GOT3 (cell line): ENCODE measurements at regions not wholly inside any gene's neighbourhood (a gene's known extent, or its start where the extent isn't known, plus 50 kb on each side); places are given as distances from the start of the nearest gene placed in this dataset.

Source experiments
- DNase-seq: peaks from one replicate; lab custom pipeline; 2025; ENCODE audit warnings: mixed read lengths; lab: John Stamatoyannopoulos, UW

DNA sequence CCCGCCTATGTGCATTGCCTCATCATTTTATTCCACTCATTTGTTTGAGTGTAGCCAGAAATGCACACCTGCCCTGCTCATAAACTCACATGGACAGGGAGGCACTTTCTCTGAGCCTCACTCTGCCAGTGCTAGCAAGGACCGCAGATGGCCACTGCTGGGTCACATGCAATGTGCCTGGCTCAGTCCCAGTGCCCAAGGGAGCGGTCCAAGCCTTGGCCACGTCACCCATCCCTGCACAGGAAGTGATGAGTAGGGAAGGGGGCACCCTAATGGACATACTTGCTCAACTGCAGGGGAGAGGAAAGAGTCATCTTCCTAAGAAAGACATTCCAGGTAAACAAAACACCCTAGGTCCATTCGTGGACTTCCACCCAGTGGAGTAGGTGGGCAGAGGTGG is 630.9 kb downstream of the IRX1 start:
- no peak for DNase-seq

GRCh38 chr5:4228708-4229107 is 633.1 kb downstream of the IRX1 start:
- no peak for DNase-seq

- no peak for DNase-seq
Measured at GRCh38 chr5:4229414-4230292, 634.0 kb downstream of the IRX1 start.

DNA sequence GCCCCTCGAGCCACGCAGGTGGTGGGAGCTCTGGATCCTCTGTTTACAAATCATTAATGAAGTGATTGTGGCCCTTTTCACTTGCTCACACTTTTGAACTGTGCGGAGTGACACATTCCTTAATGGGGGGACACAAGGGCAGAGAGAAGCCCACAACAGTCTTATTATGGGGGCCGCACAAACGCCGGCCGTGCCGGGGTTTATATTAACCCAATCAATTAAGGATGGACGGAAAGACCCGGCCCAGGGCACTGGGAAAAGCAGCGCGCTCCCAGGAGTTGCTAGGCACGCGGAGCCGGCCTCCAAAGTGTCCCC is 634.8 kb downstream of the IRX1 start:
- DNase-seq, result no peak

GRCh38 chr5:4230786-4231641 is 635.4 kb downstream of the IRX1 start:
- DNase-seq, result no peak

DNA sequence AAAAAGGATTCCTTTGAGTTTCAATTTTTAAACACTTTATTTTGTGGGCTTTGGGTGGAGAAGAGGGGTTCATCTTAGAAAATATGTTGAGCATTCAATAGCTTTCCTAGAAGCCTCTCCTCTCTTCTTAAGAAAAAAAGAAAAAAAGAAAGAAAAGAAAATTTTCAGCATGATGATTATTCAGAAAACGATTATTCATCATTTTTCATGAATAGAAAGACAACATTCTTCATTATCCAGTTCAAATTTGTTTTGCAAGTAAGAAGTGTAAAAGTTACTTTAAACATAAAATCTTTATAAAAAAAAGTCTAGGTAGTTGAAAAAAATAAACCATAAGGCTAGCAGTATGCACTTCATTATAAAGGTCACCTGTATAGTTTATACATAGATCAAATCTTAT is 636.5 kb downstream of the IRX1 start:
- no peak for DNase-seq

DNA sequence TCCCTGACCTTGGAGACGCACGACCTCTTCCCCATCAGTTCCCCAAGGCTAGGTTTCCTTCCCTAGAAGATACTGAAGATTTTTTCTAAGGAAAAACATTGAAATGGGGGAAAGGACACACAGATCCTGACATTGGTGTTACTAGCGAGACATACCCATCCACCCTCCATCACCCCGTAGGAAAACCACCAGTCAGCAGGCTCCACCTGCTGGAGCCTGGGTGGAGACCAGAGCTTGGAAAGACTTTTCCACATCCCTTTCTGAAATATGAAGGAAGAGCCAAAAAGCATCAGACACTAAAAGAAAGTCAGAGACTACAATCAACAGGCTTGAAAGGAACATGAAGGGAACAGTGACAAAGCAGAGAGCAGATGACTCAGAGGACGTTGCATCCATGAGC is 638.0 kb downstream of the IRX1 start:
- DNase-seq, result no peak

DNA sequence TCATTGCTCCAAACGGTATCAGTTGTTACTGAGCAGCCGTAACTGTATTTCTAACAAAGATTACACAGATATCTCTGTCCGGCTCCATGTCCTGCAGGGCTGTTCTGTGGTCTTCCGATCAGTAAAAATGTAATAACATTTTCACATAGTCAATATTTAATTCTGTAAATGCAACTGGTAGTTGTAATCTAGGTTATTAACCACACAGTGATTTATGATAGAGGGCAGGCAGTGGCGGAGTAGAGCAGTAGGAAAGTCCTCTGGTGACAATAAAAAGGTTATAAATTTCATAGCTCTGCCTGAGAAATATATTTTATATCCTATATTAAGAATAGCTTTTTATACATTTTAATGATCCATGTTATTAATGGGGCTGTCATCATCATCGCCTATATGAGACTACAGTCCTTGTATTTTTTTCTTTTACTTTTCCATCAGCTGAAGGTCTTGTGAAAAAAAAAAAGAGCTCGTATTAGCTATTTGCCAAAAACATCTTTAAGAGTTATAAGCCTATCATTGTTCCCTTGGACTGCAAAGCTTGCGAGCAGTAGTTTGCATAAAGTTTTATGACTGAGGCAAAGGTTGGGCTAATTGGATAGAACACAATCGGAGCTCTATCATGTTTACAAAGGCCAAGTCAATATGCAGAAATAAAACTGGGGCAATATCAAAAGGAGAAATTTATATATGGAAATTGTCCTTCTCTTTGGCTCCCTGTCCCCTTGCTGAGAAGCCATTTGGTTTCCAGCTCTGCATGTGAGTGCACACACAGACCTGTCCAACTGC is 648.0 kb downstream of the IRX1 start:
- no peak for DNase-seq

- no peak for DNase-seq
Measured at GRCh38 chr5:4244306-4244705, 648.7 kb downstream of the IRX1 start.

GRCh38 chr5:4245076-4245475 is 649.4 kb downstream of the IRX1 start:
- no peak for DNase-seq

DNA sequence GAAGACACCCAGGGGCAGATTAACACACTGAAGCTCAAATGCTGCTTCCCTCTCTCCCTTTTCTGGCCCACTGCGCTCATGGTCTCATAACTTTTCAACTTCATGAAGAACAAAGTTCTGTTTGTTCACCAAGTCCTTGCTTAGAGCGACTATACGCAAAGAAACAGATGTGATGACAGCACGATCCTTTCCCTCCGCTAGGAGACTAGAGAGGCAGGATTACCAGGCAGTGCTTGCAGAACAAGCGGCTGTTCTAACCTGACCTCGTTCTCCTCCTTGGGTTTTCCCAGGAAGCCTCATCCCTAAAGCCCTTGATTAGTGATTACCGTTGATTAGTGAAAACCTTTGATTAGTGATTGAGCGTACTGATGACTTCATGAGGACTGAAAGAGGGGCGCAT is 649.9 kb downstream of the IRX1 start:
- DNase-seq, result no peak

DNA sequence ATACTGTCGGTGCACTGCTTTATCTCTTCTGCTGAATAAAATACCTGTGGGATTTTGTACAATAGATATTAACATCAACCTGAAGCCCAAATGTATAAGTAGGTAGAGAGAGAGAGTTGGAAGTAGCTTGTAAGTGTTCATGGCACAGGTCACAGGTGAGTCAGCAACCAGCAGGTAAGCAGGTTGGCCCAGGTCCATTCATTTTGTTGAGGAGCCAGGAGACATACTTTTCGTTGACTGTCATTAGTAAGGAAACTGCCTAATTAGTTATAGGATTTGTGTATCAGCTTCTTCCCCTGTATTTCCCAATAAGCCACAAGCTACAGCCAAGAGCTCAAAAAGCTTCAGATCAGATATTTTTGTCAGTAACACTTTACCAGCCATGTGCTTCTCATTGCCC is 650.8 kb downstream of the IRX1 start:
- no peak for DNase-seq

- DNase-seq, result no peak
Measured at GRCh38 chr5:4250254-4250653, 654.6 kb downstream of the IRX1 start.

- DNase-seq, result no peak
Measured at GRCh38 chr5:4252385-4252784, 656.8 kb downstream of the IRX1 start.

DNA sequence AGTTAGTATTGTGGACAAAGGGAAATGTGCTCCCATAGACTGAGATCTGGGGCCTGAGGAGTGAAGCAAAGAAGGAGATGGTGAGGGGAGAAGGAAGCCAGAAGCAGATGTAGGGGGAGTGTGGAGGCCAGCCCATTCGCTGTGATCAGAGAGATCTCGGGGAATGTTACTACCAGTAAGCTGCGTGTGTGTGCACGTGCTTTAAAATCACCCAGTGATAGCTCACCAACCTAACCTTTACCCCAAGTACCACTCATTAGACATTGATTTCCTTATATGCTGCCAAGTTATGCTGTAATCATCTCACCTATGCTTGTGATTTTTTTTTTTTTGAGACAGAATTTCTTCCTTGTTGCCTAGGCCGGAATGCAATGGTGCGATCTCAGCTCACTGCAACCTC is 659.1 kb downstream of the IRX1 start:
- no peak for DNase-seq

- DNase-seq, result no peak
Measured at GRCh38 chr5:4255441-4255840, 659.8 kb downstream of the IRX1 start.

GRCh38 chr5:4258170-4258569 is 662.5 kb downstream of the IRX1 start:
- DNase-seq, result no peak

GRCh38 chr5:4271193-4271592 is 675.6 kb downstream of the IRX1 start:
- DNase-seq, result no peak

DNA sequence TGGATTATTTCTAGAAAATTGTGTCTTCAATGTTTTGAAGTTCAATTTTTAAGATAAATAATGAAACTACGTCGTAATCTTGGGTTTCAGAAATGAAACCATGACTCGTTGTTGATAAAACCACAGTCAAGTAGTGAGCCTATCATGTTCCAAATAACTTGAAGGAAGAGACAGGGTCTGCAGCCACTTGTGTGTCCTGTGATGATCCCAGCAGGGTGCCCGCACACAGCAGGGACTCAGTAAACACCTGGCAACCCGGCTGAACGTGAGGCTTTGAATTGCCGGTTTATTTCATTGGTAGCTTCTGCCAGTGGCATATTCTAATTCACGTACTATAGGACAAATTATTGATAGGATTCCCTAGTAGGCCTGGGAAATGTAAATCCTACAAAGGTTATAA is 679.6 kb downstream of the IRX1 start:
- no peak for DNase-seq

DNA sequence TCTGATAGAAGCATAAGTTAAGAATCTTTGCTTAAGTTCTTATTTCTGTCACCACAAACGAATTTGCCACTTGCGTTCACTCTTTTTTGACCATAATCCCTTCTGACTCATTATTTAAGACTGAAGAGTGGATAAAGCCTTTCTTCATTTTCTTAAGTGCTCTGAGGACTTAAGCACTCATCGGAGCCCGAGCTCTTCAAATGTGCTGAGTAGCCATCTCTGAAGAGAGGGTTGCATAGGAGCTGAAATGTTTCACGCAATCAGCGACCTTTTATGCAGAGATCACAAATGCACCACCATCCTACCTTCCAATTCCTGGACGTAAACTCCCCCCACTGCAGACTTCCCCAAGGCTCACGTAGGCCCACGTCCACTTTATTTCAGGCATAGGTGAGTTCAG is 699.2 kb downstream of the IRX1 start:
- DNase-seq, result no peak

- DNase-seq, result no peak
Measured at GRCh38 chr5:4295663-4296339, 700.2 kb downstream of the IRX1 start.

DNA sequence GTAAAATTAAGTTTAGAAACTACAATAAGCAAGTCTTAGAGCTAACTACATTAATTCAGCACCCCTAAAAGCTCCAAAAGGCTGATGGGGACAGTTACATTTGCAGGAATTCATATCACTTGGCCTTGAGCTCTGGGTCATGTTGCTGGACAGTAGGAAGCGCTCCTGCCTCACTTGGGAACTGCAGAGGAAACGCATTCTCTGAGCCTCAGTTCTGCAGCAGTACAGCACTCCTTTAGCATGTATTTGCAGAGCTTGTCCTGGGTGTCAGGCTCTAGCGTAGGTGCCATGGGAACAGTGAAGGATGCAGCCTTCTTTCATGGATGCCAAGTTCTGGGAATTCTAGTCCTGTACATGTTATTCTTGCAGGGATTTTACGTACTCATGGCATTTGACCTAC is 710.4 kb downstream of the IRX1 start:
- no peak for DNase-seq
